IMR-90 (cell line): ENCODE measurements at regions not wholly inside any gene's neighbourhood (a gene's known extent, or its start where the extent isn't known, plus 50 kb on each side); places are given as distances from the start of the nearest gene placed in this dataset.

ENCODE experiments used
- ATAC-seq: fragments of 200-7000 bp; cut with Tn5 transposase; 2 replicates; pipeline ENCODE4 v1.9.1; 2020; ENCODE audit warnings: low read depth, mild to moderate bottlenecking, moderate library complexity
- BruUV-seq: library from RNA; stranded (reverse); fragments of 400-500 nt; replicated peaks from 2 replicates; lab custom pipeline; 2021; lab: Mats Ljungman, UMichigan
- CTCF ChIA-PET: fragments of 300-600 bp; formaldehyde crosslinking; extraction: SDS; loops from one replicate; lab custom pipeline; 2021; ENCODE audit warnings: antibody characterized with exemption; lab: Yijun Ruan, JAX
- POLR2A ChIA-PET: fragments of 300-600 bp; sonication (Branson Sonifier 250); formaldehyde crosslinking; loops from one replicate; lab custom pipeline; 2022; ENCODE audit warnings: antibody characterized with exemption; ENCODE audit not compliant: unreplicated experiment; lab: Charles Lee
- DNase-seq: peaks from one replicate; pipeline ENCODE4 v3.0.0; 2013
- H2AFZ ChIP-seq: replicated peaks from 2 replicates; pipeline ENCODE3; 2013; ENCODE audit warnings: low read length, mild to moderate bottlenecking; ENCODE audit not compliant: poor library complexity
- H2AK5ac ChIP-seq: 2 replicates; pipeline ENCODE4 v1.6.1; 2013; ENCODE audit warnings: low read depth, low read length, inconsistent platforms
- H2AK9ac ChIP-seq: replicated peaks from 2 replicates; pipeline ENCODE3; 2013; ENCODE audit warnings: mild to moderate bottlenecking, low read depth, low read length, moderate library complexity; ENCODE audit not compliant: poor library complexity
- H2BK120ac ChIP-seq: 2 replicates; pipeline ENCODE4 v1.6.1; 2013; ENCODE audit warnings: low read depth, low read length, inconsistent platforms
- H2BK15ac ChIP-seq: 3 replicates; pipeline ENCODE4 v1.6.1; 2013; ENCODE audit warnings: low read depth, low read length, inconsistent platforms
- H2BK20ac ChIP-seq: 2 replicates; pipeline ENCODE4 v1.6.1; 2013; ENCODE audit warnings: low read depth, mild to moderate bottlenecking, inconsistent platforms, low read length, moderate library complexity
- H2BK5ac ChIP-seq: 2 replicates; pipeline ENCODE4 v1.6.1; 2013; ENCODE audit warnings: mild to moderate bottlenecking, low read depth, low read length, inconsistent platforms; ENCODE audit not compliant: poor library complexity, severe bottlenecking
- H3K14ac ChIP-seq: replicated peaks from 2 replicates; pipeline ENCODE4 v1.6.1; 2013; ENCODE audit warnings: low read depth, low read length, inconsistent platforms
- H3K18ac ChIP-seq: 2 replicates; pipeline ENCODE4 v1.6.1; 2013; ENCODE audit warnings: low read depth, low read length, control low read depth
- H3K23ac ChIP-seq: 2 replicates; pipeline ENCODE4 v1.6.1; 2013; ENCODE audit warnings: low read depth, low read length, inconsistent platforms
- H3K27ac ChIP-seq: 2 replicates; pipeline ENCODE4 v1.5.1; 2013; ENCODE audit warnings: mild to moderate bottlenecking, control low read depth, low read length; ENCODE audit not compliant: insufficient read depth
- H3K27me3 ChIP-seq: 2 replicates; pipeline ENCODE4 v1.6.1; 2013; ENCODE audit warnings: low read length; ENCODE audit not compliant: control insufficient read depth, insufficient read depth
- H3K36me3 ChIP-seq: 2 replicates; pipeline ENCODE4 v1.6.1; 2013; ENCODE audit warnings: low read length, mixed read lengths; ENCODE audit not compliant: control insufficient read depth, insufficient read depth
- H3K4ac ChIP-seq: 2 replicates; pipeline ENCODE4 v1.6.1; 2013; ENCODE audit warnings: low read depth, low read length, inconsistent platforms
- H3K4me1 ChIP-seq: 2 replicates; pipeline ENCODE4 v1.6.1; 2013; ENCODE audit warnings: low read length, mixed read lengths; ENCODE audit not compliant: control insufficient read depth, insufficient read depth
- H3K4me2 ChIP-seq: 2 replicates; pipeline ENCODE4 v1.6.1; 2013; ENCODE audit warnings: low read depth, mild to moderate bottlenecking, control low read depth, low read length, moderate library complexity
- H3K4me3 ChIP-seq: 2 replicates; pipeline ENCODE4 v1.5.1; 2013; ENCODE audit warnings: low read depth, mild to moderate bottlenecking, control low read depth, low read length, moderate library complexity; ENCODE audit not compliant: insufficient read depth
- H3K56ac ChIP-seq: 2 replicates; pipeline ENCODE4 v1.6.1; 2013; ENCODE audit warnings: low read length, inconsistent platforms; ENCODE audit not compliant: insufficient read depth; ENCODE audit errors: extremely low read depth
- H3K79me1 ChIP-seq, 2 experiments: 2 replicates each; pipeline ENCODE4 v1.6.1; 2013; ENCODE audit warnings: low read length in 2 of 2, inconsistent platforms in 1 of 2, low read depth in 1 of 2
- H3K9ac ChIP-seq: 2 replicates; pipeline ENCODE4 v1.6.1; 2013; ENCODE audit warnings: low read depth, low read length, control low read depth
- H3K9me1 ChIP-seq: 2 replicates; pipeline ENCODE4 v1.6.1; 2013; ENCODE audit warnings: low read length, inconsistent platforms; ENCODE audit not compliant: insufficient read depth
- H3K9me3 ChIP-seq: 2 replicates; pipeline ENCODE4 v1.6.1; 2013; ENCODE audit warnings: low read length; ENCODE audit not compliant: control insufficient read depth, insufficient read depth
- H4K20me1 ChIP-seq: 2 replicates; pipeline ENCODE4 v1.6.1; 2013; ENCODE audit warnings: low read length, inconsistent platforms; ENCODE audit not compliant: insufficient read depth
- H4K5ac ChIP-seq: 2 replicates; pipeline ENCODE4 v1.6.1; 2013; ENCODE audit warnings: mild to moderate bottlenecking, low read depth, low read length, control low read depth
- H4K8ac ChIP-seq, 2 experiments: 2 replicates each; pipeline ENCODE4 v1.6.1; 2013; ENCODE audit warnings: low read depth in 2 of 2, low read length in 2 of 2, control low read depth in 1 of 2, inconsistent platforms in 1 of 2
- H4K91ac ChIP-seq: 2 replicates; pipeline ENCODE4 v1.6.1; 2013; ENCODE audit warnings: low read depth, low read length, inconsistent platforms; ENCODE audit not compliant: insufficient read depth
- BHLHE40 ChIP-seq: fragments of 150-350 bp; IDR thresholded peaks from 2 replicates; pipeline ENCODE4 v1.6.1; 2016; ENCODE audit warnings: mild to moderate bottlenecking, low read depth, low read length
- CEBPB ChIP-seq: IDR thresholded peaks from 2 replicates; pipeline ENCODE4 v1.6.1; 2012; ENCODE audit warnings: low read depth, low read length, improper control_type of control experiment
- CHD1 ChIP-seq: IDR thresholded peaks from 2 replicates; pipeline ENCODE4 v1.6.1; 2012; ENCODE audit warnings: low read depth, low read length, improper control_type of control experiment
- CTCF ChIP-seq: conservative IDR thresholded peaks from 2 replicates; pipeline ENCODE4 v1.5.1; 2012; ENCODE audit warnings: mild to moderate bottlenecking, low read depth, low read length, improper control_type of control experiment
- ELK1 ChIP-seq: fragments of 150-350 bp; IDR thresholded peaks from 2 replicates; pipeline ENCODE4 v1.6.1; 2016; ENCODE audit warnings: low read depth, mild to moderate bottlenecking, low read length, moderate library complexity, borderline replicate concordance
- FOS ChIP-seq: fragments of 150-350 bp; IDR thresholded peaks from 2 replicates; pipeline ENCODE4 v1.6.1; 2016; ENCODE audit warnings: low read depth, low read length
- MAFK ChIP-seq: IDR thresholded peaks from 2 replicates; pipeline ENCODE4 v1.6.1; 2012; ENCODE audit warnings: low read depth, low read length, improper control_type of control experiment
- MAZ ChIP-seq: IDR thresholded peaks from 2 replicates; pipeline ENCODE4 v1.6.1; 2012; ENCODE audit warnings: low read depth, mild to moderate bottlenecking, low read length, improper control_type of control experiment, moderate library complexity, borderline replicate concordance
- MXI1 ChIP-seq: IDR thresholded peaks from 2 replicates; pipeline ENCODE4 v1.6.1; 2012; ENCODE audit warnings: low read depth, mild to moderate bottlenecking, low read length, moderate library complexity, borderline replicate concordance
- NFE2L2 ChIP-seq: fragments of 150-350 bp; IDR thresholded peaks from 2 replicates; pipeline ENCODE4 v1.6.1; 2016; ENCODE audit warnings: low read depth, mild to moderate bottlenecking, low read length
- POLR2A ChIP-seq: IDR thresholded peaks from 2 replicates; pipeline ENCODE4 v1.6.1; 2012; ENCODE audit warnings: mild to moderate bottlenecking, low read depth, low read length
- RAD21 ChIP-seq: IDR thresholded peaks from 2 replicates; pipeline ENCODE4 v1.6.1; 2012; ENCODE audit warnings: low read length, improper control_type of control experiment
- RCOR1 ChIP-seq: IDR thresholded peaks from 2 replicates; pipeline ENCODE4 v1.6.1; 2012; ENCODE audit warnings: mild to moderate bottlenecking, low read length, improper control_type of control experiment; ENCODE audit not compliant: insufficient replicate concordance
- RFX5 ChIP-seq: IDR thresholded peaks from 2 replicates; pipeline ENCODE4 v1.8.0; 2012; ENCODE audit warnings: low read depth, mild to moderate bottlenecking, low read length, moderate library complexity
- SMC3 ChIP-seq: fragments of 150-350 bp; IDR thresholded peaks from 2 replicates; pipeline ENCODE4 v1.6.1; 2016; ENCODE audit warnings: low read depth, mild to moderate bottlenecking, antibody characterized with exemption, low read length, moderate library complexity
- USF2 ChIP-seq: fragments of 150-350 bp; IDR thresholded peaks from 2 replicates; pipeline ENCODE4 v1.6.1; 2017; ENCODE audit warnings: mild to moderate bottlenecking, antibody characterized with exemption, low read length, low read depth
- whole genome bisulfite sequencing, 2 experiments: methylation state at CpG; one replicate each; pipeline versions ENCODE4 v1.1.5 to v1.1.7; 2013; ENCODE audit warnings: missing lambda C conversion rate in 2 of 2; ENCODE audit not compliant: insufficient read length in 1 of 2; ENCODE audit errors: extremely low coverage in 2 of 2; 5-methylcytosine and 5-hydroxymethylcytosine counted together
- dilution Hi-C: fragments of 300-500 bp; cut with HindIII; formaldehyde crosslinking; loops from one replicate; pipeline ENCODE4 v1.14.3; 2018; ENCODE audit warnings: low sequenced_read_pairs; ENCODE audit not compliant: unreplicated experiment
- in situ Hi-C: fragments of 300-500 bp; cut with MboI; formaldehyde crosslinking; loops from 3 replicates; pipeline ENCODE4 v1.14.3; 2019; ENCODE audit warnings: low sequenced_read_pairs, inconsistent platforms, mixed read lengths
- intact Hi-C: fragments of 100-400 bp; cut with micrococcal nuclease; formaldehyde crosslinking; loops from 2 replicates; pipeline ENCODE4 v1.10.0; 2022

- BruUV-seq, result no TSS peak
- H2BK120ac ChIP-seq, result no peak overlapping the region
- H2BK15ac ChIP-seq, result no peak overlapping the region
- H3K27ac ChIP-seq, result no peak overlapping the region
- no peak overlapping the region for H2AFZ ChIP-seq
- peak overlapping the region; percentile 7 for H2BK5ac ChIP-seq
- peaks cover 21% of the 10 kb centered on the region for H3K9me1 ChIP-seq
- H3K27me3 ChIP-seq, result no peaks in the 10 kb centered on the region
- H3K4me2 ChIP-seq, result no peak overlapping the region
- no peaks in the 10 kb centered on the region for H3K9me3 ChIP-seq
- ATAC-seq (no peak), DNase-seq (no peak)
- H4K8ac ChIP-seq, result no peak overlapping the region
- H3K79me1 ChIP-seq, result peaks cover 31 to 65% of the 10 kb centered on the region in 2 experiments
- no CpG with 5 or more reads among the region's 2 CpGs for WGBS, 2 experiments
- no peak overlapping the region for H3K18ac ChIP-seq
- H3K4ac ChIP-seq, result peak overlapping the region; percentile 33; the same call in 1 of the 2 replicates
- no peak overlapping the region; the same call in 1 of the 2 replicates for H3K56ac ChIP-seq
- TF ChIP-seq CEBPB (no peak), CTCF (no peak), MXI1 (no peak), RAD21 (no peak), RFX5 (no peak), CHD1 (no peak), SMC3 (no peak), FOS (no peak), NFE2L2 (no peak), BHLHE40 (no peak), POLR2A (no peak), USF2 (no peak), MAZ (no peak), MAFK (no peak), ELK1 (no peak), RCOR1 (no peak)
- no peak overlapping the region for H4K5ac ChIP-seq
- H2AK5ac ChIP-seq, result peak overlapping the region; percentile 40; the same call in 1 of the 2 replicates
- H3K23ac ChIP-seq, result 0 out of 2 replicates have a peak overlapping the region, but pooled peaks have one; percentile 36
- H3K9ac ChIP-seq, result no peak overlapping the region
- peaks cover 4% of the 10 kb centered on the region for H3K4me1 ChIP-seq
- H4K91ac ChIP-seq, result no peak overlapping the region; the same call in 1 of the 2 replicates
- no peak overlapping the region; the same call in 1 of the 2 replicates for H2BK20ac ChIP-seq
- H3K14ac ChIP-seq, result no peak overlapping the region; the same call in 1 of the 2 replicates
- peaks cover 4% of the 10 kb centered on the region; the same call in 1 of the 2 replicates for H3K36me3 ChIP-seq
- intact Hi-C loops, result no loop called here
- in situ Hi-C loops, result no loop called here
- no peak overlapping the region for H2AK9ac ChIP-seq
- POLR2A ChIA-PET, result no interaction called here
- no peak overlapping the region for H3K4me3 ChIP-seq
- CTCF ChIA-PET, result no interaction called here
- dilution Hi-C loops, result no loop called here
- peaks cover 23% of the 10 kb centered on the region for H4K20me1 ChIP-seq
These were observed 255.2 kb upstream of the KLF14 start for GRCh38 chr7:130989101-130989795.
